OCI-LY1 (cell line): ENCODE measurements at regions not wholly inside any gene's neighbourhood (a gene's known extent, or its start where the extent isn't known, plus 50 kb on each side); places are given as distances from the start of the nearest gene placed in this dataset.

Experiments
- H2AFZ ChIP-seq: fragments of 200-600 bp; sonication (generic), shearing (Covaris generic); 2 replicates; pipeline ENCODE4 v1.6.0; 2014; ENCODE audit warnings: antibody characterized with exemption, mild to moderate bottlenecking, low read length
- H3F3A ChIP-seq: fragments of 200-600 bp; sonication (generic), shearing (Covaris generic); 2 replicates; pipeline ENCODE4 v1.6.0; 2014; ENCODE audit warnings: mild to moderate bottlenecking, antibody characterized with exemption, low read length, moderate library complexity; ENCODE audit not compliant: insufficient read depth
- H3K27ac ChIP-seq: fragments of 200-600 bp; sonication (generic); 2 replicates; pipeline ENCODE4 v1.5.1; 2014; ENCODE audit warnings: low read length, mixed run types, mild to moderate bottlenecking, low read depth; ENCODE audit not compliant: poor library complexity, severe bottlenecking
- H3K27me3 ChIP-seq: fragments of 200-600 bp; sonication (generic); 2 replicates; pipeline ENCODE4 v1.6.0; 2014; ENCODE audit warnings: antibody characterized with exemption, mild to moderate bottlenecking, low read length, moderate library complexity; ENCODE audit not compliant: insufficient read depth
- H3K36me3 ChIP-seq: fragments of 200-600 bp; sonication (generic); 2 replicates; pipeline ENCODE4 v1.6.1; 2014; ENCODE audit warnings: mild to moderate bottlenecking, antibody characterized with exemption, low read length, moderate library complexity, mixed read lengths; ENCODE audit not compliant: insufficient read depth
- H3K4me1 ChIP-seq: fragments of 200-600 bp; sonication (generic); 2 replicates; pipeline ENCODE4 v1.5.1; 2014; ENCODE audit warnings: mild to moderate bottlenecking, low read length, moderate library complexity; ENCODE audit not compliant: insufficient read depth, severe bottlenecking
- H3K4me2 ChIP-seq: fragments of 200-600 bp; sonication (generic), shearing (Covaris generic); 2 replicates; pipeline ENCODE4 v1.6.1; 2014; ENCODE audit warnings: low read length
- H3K4me3 ChIP-seq: fragments of 200-600 bp; sonication (generic); 2 replicates; pipeline ENCODE4 v1.5.1; 2014; ENCODE audit warnings: low read length, low read depth, mild to moderate bottlenecking, mixed read lengths; ENCODE audit not compliant: poor library complexity, severe bottlenecking
- H3K79me2 ChIP-seq: fragments of 200-600 bp; shearing (Covaris generic); 2 replicates; pipeline ENCODE4 v1.6.1; 2016; ENCODE audit warnings: mixed run types, low read length, mixed read lengths; ENCODE audit not compliant: insufficient read depth
- H3K9ac ChIP-seq: fragments of 200-600 bp; sonication (generic), shearing (Covaris generic); 2 replicates; pipeline ENCODE4 v1.6.1; 2014; ENCODE audit warnings: mild to moderate bottlenecking, low read length, mixed read lengths
- H3K9me2 ChIP-seq: fragments of 200-600 bp; sonication (generic), shearing (Covaris generic); 2 replicates; pipeline ENCODE4 v1.6.1; 2014; ENCODE audit warnings: low read depth, mild to moderate bottlenecking, low read length, mixed read lengths
- H3K9me3 ChIP-seq: fragments of 200-600 bp; shearing (Covaris generic); 2 replicates; pipeline ENCODE4 v1.6.1; 2014; ENCODE audit warnings: low read length, mixed read lengths
- H4K20me1 ChIP-seq: fragments of 200-600 bp; sonication (generic), shearing (Covaris generic); 2 replicates; pipeline ENCODE4 v1.6.0; 2016; ENCODE audit warnings: mild to moderate bottlenecking, low read length; ENCODE audit not compliant: insufficient read depth
- CTCF ChIP-seq: fragments of 200-600 bp; sonication (generic), shearing (Covaris generic); IDR thresholded peaks from 2 replicates; pipeline ENCODE4 v1.5.1; 2017; ENCODE audit warnings: mild to moderate bottlenecking, antibody characterized with exemption, low read length, moderate library complexity, mixed read lengths
- EZH2 ChIP-seq: fragments of 200-600 bp; sonication (generic), shearing (Covaris generic); IDR thresholded peaks from 2 replicates; pipeline ENCODE4 v1.8.0; 2017; ENCODE audit warnings: borderline replicate concordance, mixed run types, mild to moderate bottlenecking, antibody characterized with exemption, low read length, moderate library complexity, mixed read lengths

DNA sequence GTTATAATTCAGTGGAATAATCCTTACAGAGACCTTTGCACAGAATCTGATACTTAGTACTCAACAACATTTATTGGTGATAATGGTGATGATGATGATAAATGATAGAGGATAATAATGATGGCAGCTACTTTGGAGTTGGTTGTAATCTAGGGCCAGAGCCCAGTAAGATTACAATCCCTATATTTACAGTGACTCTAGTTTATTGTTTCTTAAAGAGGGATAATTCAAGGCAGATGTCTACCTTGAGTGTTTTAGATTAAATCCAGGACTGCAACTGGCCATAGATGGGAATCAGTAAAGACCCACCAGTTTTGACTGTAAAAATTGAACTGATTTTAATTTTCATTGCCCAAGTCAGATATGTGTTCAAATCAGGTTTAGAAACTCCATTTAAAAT lies 813.9 kb upstream of the CNTNAP5 start:
- Histone ChIP-seq H3K4me1 (no peaks in the 10 kb centered on the region), H3K27ac (no peak overlapping the region), H3K9me2 (no peaks in the 10 kb centered on the region), H3K36me3 (no peaks in the 10 kb centered on the region), H3K9me3 (no peaks in the 10 kb centered on the region), H3K4me2 (no peak overlapping the region), H3K9ac (no peak overlapping the region), H3F3A (no peaks in the 10 kb centered on the region), H3K79me2 (no peaks in the 10 kb centered on the region), H4K20me1 (no peaks in the 10 kb centered on the region), H3K27me3 (no peaks in the 10 kb centered on the region), H2AFZ (no peak overlapping the region), H3K4me3 (no peak overlapping the region)
- TF ChIP-seq EZH2 = no peak
- TF ChIP-seq CTCF = no peak

GRCh38 chr2:123245156-123245555 lies 779.9 kb upstream of the CNTNAP5 start:
- no peaks in the 10 kb centered on the region for H3K9me3 ChIP-seq
- H3K4me1 ChIP-seq = no peaks in the 10 kb centered on the region
- H3K4me3 ChIP-seq = no peak overlapping the region
- no peaks in the 10 kb centered on the region for H3K36me3 ChIP-seq
- no peaks in the 10 kb centered on the region for H4K20me1 ChIP-seq
- no peak overlapping the region for H3K27ac ChIP-seq
- H3K9ac ChIP-seq = no peak overlapping the region
- H3K9me2 ChIP-seq = no peaks in the 10 kb centered on the region
- H3K27me3 ChIP-seq = no peaks in the 10 kb centered on the region
- H3K79me2 ChIP-seq = no peaks in the 10 kb centered on the region
- no peaks in the 10 kb centered on the region for H3F3A ChIP-seq
- H3K4me2 ChIP-seq = no peak overlapping the region
- no peak for TF ChIP-seq EZH2
- TF ChIP-seq CTCF = no peak
- no peak overlapping the region for H2AFZ ChIP-seq

DNA sequence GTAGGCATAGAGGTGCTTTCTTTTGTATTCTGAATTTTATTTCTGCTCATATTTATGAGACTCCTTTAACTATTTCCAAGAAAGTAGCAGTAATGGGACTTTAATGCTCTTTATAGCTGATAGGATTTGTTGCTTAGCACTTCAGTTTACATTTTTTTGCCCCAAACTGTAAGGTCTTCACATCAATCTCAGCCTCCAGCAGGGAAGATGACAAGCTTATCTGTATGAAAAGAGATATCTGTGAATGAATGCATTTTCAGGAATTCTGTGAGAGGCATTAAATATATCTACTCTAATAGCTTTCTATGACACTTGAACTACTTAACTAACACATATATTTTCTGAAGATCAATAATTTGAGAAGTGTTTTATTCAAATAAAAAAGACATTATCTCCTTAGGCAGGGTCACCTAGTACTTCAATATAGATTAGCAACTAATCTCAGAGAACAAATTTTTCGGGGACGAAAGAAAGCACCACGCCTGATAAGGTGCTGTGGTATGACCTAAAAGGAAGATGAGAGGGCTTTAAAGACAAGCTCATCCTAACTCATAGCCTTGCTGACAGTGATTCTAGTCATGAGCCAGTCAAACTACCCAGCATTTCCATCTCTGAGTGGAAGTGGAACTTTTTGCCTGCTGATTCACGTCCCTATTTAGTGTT lies 766.1 kb upstream of the CNTNAP5 start:
- Histone ChIP-seq H3K4me1 (no peaks in the 10 kb centered on the region), H3K27ac (no peak overlapping the region), H3K9me2 (no peaks in the 10 kb centered on the region), H2AFZ (no peak overlapping the region), H3F3A (no peaks in the 10 kb centered on the region), H3K79me2 (no peaks in the 10 kb centered on the region), H3K9me3 (no peaks in the 10 kb centered on the region), H3K36me3 (no peaks in the 10 kb centered on the region), H3K4me3 (no peak overlapping the region), H3K4me2 (no peak overlapping the region), H3K27me3 (no peaks in the 10 kb centered on the region), H4K20me1 (no peaks in the 10 kb centered on the region), H3K9ac (no peak overlapping the region)
- no peak for TF ChIP-seq CTCF
- no peak for TF ChIP-seq EZH2
